GM12878 (cell line): ENCODE measurements at regions not wholly inside any gene's neighbourhood (a gene's known extent, or its start where the extent isn't known, plus 50 kb on each side); places are given as distances from the start of the nearest gene placed in this dataset.

Source experiments
- ATAC-seq: fragments of 200-7000 bp; cut with Tn5 transposase; 3 replicates; pipeline ENCODE4 v1.9.1; 2020; ENCODE audit warnings: mild to moderate bottlenecking, moderate library complexity
- BruUV-seq: library from RNA; stranded (reverse); fragments of 400-500 nt; replicated peaks from 2 replicates; lab custom pipeline; 2021; lab: Mats Ljungman, UMichigan
- CTCF ChIA-PET: fragments of 300-600 bp; sonication (Branson Sonifier 250); formaldehyde crosslinking; extraction: SDS; loops from one replicate; lab custom pipeline; 2021; ENCODE audit warnings: inconsistent platforms; lab: Yijun Ruan, JAX
- POLR2A ChIA-PET: fragments of 350-600 bp; formaldehyde crosslinking; extraction: SDS; loops from one replicate; lab custom pipeline; 2021; ENCODE audit warnings: inconsistent platforms; lab: Charles Lee
- RAD21 ChIA-PET: fragments of 300-600 bp; sonication (Branson Sonifier 250); formaldehyde crosslinking; loops from one replicate; lab custom pipeline; 2023; ENCODE audit warnings: antibody characterized with exemption; ENCODE audit not compliant: unreplicated experiment; lab: Charles Lee
- SMC1A ChIA-PET: fragments of 300-600 bp; sonication (Branson Sonifier 250); formaldehyde crosslinking; loops from one replicate; lab custom pipeline; 2023; ENCODE audit not compliant: unreplicated experiment, uncharacterized antibody; lab: Charles Lee
- DNase-seq: peaks from one replicate; pipeline ENCODE4 v3.0.0-alpha.2; 2011; ENCODE audit warnings: low read depth, low spot score
- FAIRE-seq: peaks from 3 replicates; lab custom pipeline; 2011; peaks lifted over from hg19 to GRCh38; lab: Jason Lieb, UNC
- H2AFZ ChIP-seq: 2 replicates; pipeline ENCODE4 v1.6.0; 2011; ENCODE audit warnings: low read depth, low read length, control low read depth; ENCODE audit not compliant: control insufficient read depth
- H3K27ac ChIP-seq: 2 replicates; pipeline ENCODE4 v1.5.1; 2011; ENCODE audit warnings: control low read depth; ENCODE audit not compliant: control insufficient read depth, insufficient read depth
- H3K27me3 ChIP-seq, 2 experiments: replicated peaks in 1 of 2; 2 replicates each; pipeline versions ENCODE4 v1.6.0 to v1.6.1; 2011; ENCODE audit warnings: low read length in 1 of 2; ENCODE audit not compliant: control insufficient read depth in 2 of 2, insufficient read depth in 2 of 2
- H3K36me3 ChIP-seq, 2 experiments: 2 replicates each; pipeline ENCODE4 v1.5.1; 2011; ENCODE audit warnings: low read length in 1 of 2; ENCODE audit not compliant: control insufficient read depth in 2 of 2, insufficient read depth in 2 of 2
- H3K4me1 ChIP-seq: 2 replicates; pipeline ENCODE4 v1.6.1; 2011; ENCODE audit warnings: mild to moderate bottlenecking, low read length, moderate library complexity, mixed read lengths; ENCODE audit not compliant: control insufficient read depth, insufficient read depth
- H3K4me2 ChIP-seq: 2 replicates; pipeline ENCODE4 v1.6.0; 2011; ENCODE audit warnings: control low read depth; ENCODE audit not compliant: control insufficient read depth, insufficient read depth
- H3K4me3 ChIP-seq: fragments of 200-600 bp; sonication (generic); 2 replicates; pipeline ENCODE4 v1.5.1; 2016
- H3K79me2 ChIP-seq: 2 replicates; pipeline ENCODE4 v1.6.0; 2011; ENCODE audit warnings: low read length; ENCODE audit not compliant: control insufficient read depth, insufficient read depth
- H3K9ac ChIP-seq: 2 replicates; pipeline ENCODE4 v1.8.0; 2011; ENCODE audit warnings: low read length, control low read depth, mixed read lengths; ENCODE audit not compliant: control insufficient read depth, insufficient read depth
- H3K9me3 ChIP-seq: replicated peaks from 3 replicates; pipeline ENCODE4 v1.5.1; 2011; ENCODE audit warnings: mild to moderate bottlenecking, low read length; ENCODE audit not compliant: control insufficient read depth, insufficient read depth
- H4K20me1 ChIP-seq: 2 replicates; pipeline ENCODE4 v1.6.0; 2011; ENCODE audit not compliant: control insufficient read depth, insufficient read depth
- ATF7 ChIP-seq: fragments of 450-650 bp; IDR thresholded peaks from 2 replicates; pipeline ENCODE4 v1.6.1; 2016; ENCODE audit warnings: low read depth, mild to moderate bottlenecking
- BCL11A ChIP-seq: IDR thresholded peaks from 2 replicates; pipeline ENCODE4 v1.6.1; 2011; ENCODE audit warnings: low read depth, low read length
- CBX3 ChIP-seq: fragments of 200-600 bp; sonication (generic); IDR thresholded peaks from 2 replicates; pipeline ENCODE4 v1.6.1; 2016; ENCODE audit warnings: low read depth, borderline replicate concordance
- EZH2 ChIP-seq: IDR thresholded peaks from 2 replicates; pipeline ENCODE4 v1.6.1; 2012; ENCODE audit warnings: low read depth, mild to moderate bottlenecking, control low read depth, inconsistent platforms, low read length, borderline replicate concordance; ENCODE audit not compliant: control insufficient read depth
- HDAC6 ChIP-seq: fragments of 200-600 bp; sonication (generic); IDR thresholded peaks from one replicate; pipeline ENCODE4 v1.8.0; 2017; ENCODE audit warnings: antibody characterized with exemption; ENCODE audit not compliant: unreplicated experiment
- JUNB ChIP-seq: IDR thresholded peaks from 2 replicates; pipeline ENCODE4 v1.6.1; 2016; ENCODE audit warnings: antibody characterized with exemption, mild to moderate bottlenecking
- LARP7 ChIP-seq: fragments of 450-650 bp; IDR thresholded peaks from 2 replicates; pipeline ENCODE4 v1.6.1; 2017; ENCODE audit warnings: mild to moderate bottlenecking
- NBN ChIP-seq: fragments of 450-650 bp; IDR thresholded peaks from 2 replicates; pipeline ENCODE4 v1.6.1; 2016
- NRF1 ChIP-seq: conservative IDR thresholded peaks from 2 replicates; pipeline ENCODE4 v1.6.1; 2011; ENCODE audit warnings: mild to moderate bottlenecking, low read depth, low read length, improper control_type of control experiment
- RCOR1 ChIP-seq: conservative IDR thresholded peaks from 2 replicates; pipeline ENCODE4 v1.6.1; 2012; ENCODE audit warnings: low read depth, low read length, improper control_type of control experiment
- SREBF2 ChIP-seq: IDR thresholded peaks from 2 replicates; pipeline ENCODE4 v1.6.1; 2012; ENCODE audit warnings: mild to moderate bottlenecking, low read length
- ZNF274 ChIP-seq: IDR thresholded peaks from one replicate; pipeline ENCODE4 v1.8.0; 2011; ENCODE audit not compliant: insufficient read length, insufficient read depth
- WGBS: methylation state at CpG from one replicate; pipeline ENCODE4 v1.1.6; 2016; ENCODE audit warnings: low lambda C conversion rate; ENCODE audit not compliant: insufficient replicate concordance, insufficient coverage; ENCODE audit errors: missing lambda C conversion rate; 5-methylcytosine and 5-hydroxymethylcytosine counted together
- in situ Hi-C: fragments of 300-500 bp; cut with MboI; formaldehyde crosslinking; loops from 9 replicates; pipeline ENCODE4 v1.14.3; 2018; ENCODE audit warnings: mixed read lengths
- intact Hi-C: fragments of 100-400 bp; cut with micrococcal nuclease; formaldehyde crosslinking; loops from one replicate; pipeline ENCODE4 v1.14.2; 2022; ENCODE audit not compliant: unreplicated experiment
- TF ChIP-seq, protein P1 (sequence below): IDR thresholded peaks from 2 replicates; pipeline ENCODE4 v1.6.1; 2012; ENCODE audit warnings: mild to moderate bottlenecking, low read depth, low read length
- TF ChIP-seq, protein P2 (sequence below): IDR thresholded peaks from 2 replicates; pipeline ENCODE4 v1.6.1; 2011; ENCODE audit warnings: mild to moderate bottlenecking, low read depth, low read length, moderate library complexity; ENCODE audit not compliant: insufficient replicate concordance

DNA sequence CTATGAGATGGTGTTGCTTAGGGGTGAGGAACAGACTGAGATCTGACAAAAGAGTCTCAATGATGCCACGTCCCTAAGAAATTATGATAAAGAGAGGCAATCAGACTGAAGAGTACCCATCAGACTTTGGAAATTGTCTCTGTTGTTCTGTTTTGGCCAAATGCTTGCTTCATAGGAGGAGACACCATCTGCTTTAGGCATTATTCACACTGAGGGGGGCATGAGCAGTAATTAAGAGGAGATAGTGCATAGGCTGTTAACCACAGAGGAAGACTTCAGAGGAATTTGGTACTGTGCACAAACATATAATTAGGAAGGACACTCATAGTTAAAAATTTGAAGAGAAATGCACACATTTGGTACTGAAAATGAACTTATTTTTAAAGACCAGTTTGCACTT lies 190.7 kb downstream of the FAM170A start:
- FAIRE-seq (no peak), ATAC-seq (no peak), DNase-seq (no peak)
- ChIA-PET CTCF (no interaction called here), POLR2A (no interaction called here), SMC1A (no interaction called here), RAD21 (no interaction called here)
- 5% methylated on average over 1 of the region's 1 CpG for whole genome bisulfite sequencing
- Histone ChIP-seq H2AFZ (no peak overlapping the region), H3K9me3 (no peaks in the 10 kb centered on the region), H3K9ac (no peak overlapping the region), H3K4me2 (no peak overlapping the region), H4K20me1 (no peaks in the 10 kb centered on the region), H3K4me1 (no peaks in the 10 kb centered on the region), H3K27me3 (no peaks in the 10 kb centered on the region; a peak in 1 of 4 replicates), H3K36me3 (no peaks in the 10 kb centered on the region), H3K79me2 (no peaks in the 10 kb centered on the region), H3K27ac (no peak overlapping the region), H3K4me3 (no peak overlapping the region)
- intact Hi-C loops: no loop called here
- BruUV-seq: no TSS peak
- in situ Hi-C loops: no loop called here
- no peak for TF ChIP-seq ATF7
- TF ChIP-seq, protein P1, sequence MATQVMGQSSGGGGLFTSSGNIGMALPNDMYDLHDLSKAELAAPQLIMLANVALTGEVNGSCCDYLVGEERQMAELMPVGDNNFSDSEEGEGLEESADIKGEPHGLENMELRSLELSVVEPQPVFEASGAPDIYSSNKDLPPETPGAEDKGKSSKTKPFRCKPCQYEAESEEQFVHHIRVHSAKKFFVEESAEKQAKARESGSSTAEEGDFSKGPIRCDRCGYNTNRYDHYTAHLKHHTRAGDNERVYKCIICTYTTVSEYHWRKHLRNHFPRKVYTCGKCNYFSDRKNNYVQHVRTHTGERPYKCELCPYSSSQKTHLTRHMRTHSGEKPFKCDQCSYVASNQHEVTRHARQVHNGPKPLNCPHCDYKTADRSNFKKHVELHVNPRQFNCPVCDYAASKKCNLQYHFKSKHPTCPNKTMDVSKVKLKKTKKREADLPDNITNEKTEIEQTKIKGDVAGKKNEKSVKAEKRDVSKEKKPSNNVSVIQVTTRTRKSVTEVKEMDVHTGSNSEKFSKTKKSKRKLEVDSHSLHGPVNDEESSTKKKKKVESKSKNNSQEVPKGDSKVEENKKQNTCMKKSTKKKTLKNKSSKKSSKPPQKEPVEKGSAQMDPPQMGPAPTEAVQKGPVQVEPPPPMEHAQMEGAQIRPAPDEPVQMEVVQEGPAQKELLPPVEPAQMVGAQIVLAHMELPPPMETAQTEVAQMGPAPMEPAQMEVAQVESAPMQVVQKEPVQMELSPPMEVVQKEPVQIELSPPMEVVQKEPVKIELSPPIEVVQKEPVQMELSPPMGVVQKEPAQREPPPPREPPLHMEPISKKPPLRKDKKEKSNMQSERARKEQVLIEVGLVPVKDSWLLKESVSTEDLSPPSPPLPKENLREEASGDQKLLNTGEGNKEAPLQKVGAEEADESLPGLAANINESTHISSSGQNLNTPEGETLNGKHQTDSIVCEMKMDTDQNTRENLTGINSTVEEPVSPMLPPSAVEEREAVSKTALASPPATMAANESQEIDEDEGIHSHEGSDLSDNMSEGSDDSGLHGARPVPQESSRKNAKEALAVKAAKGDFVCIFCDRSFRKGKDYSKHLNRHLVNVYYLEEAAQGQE: no peak
- no peak for TF ChIP-seq SREBF2
- no peak for TF ChIP-seq RCOR1
- TF ChIP-seq NBN: no peak
- no peak for TF ChIP-seq CBX3
- no peak for TF ChIP-seq NRF1
- TF ChIP-seq, protein P2, sequence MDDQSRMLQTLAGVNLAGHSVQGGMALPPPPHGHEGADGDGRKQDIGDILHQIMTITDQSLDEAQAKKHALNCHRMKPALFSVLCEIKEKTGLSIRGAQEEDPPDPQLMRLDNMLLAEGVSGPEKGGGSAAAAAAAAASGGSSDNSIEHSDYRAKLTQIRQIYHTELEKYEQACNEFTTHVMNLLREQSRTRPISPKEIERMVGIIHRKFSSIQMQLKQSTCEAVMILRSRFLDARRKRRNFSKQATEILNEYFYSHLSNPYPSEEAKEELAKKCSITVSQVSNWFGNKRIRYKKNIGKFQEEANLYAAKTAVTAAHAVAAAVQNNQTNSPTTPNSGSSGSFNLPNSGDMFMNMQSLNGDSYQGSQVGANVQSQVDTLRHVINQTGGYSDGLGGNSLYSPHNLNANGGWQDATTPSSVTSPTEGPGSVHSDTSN: no peak
- no peak for TF ChIP-seq BCL11A
- no peak for TF ChIP-seq EZH2
- no peak for TF ChIP-seq HDAC6
- no peak for TF ChIP-seq LARP7
- TF ChIP-seq JUNB: no peak
- no peak for TF ChIP-seq ZNF274
